Cerebellar cortex (tissue), 1 donor: ENCODE measurements at regions not wholly inside any gene's neighbourhood (a gene's known extent, or its start where the extent isn't known, plus 50 kb on each side); places are given as distances from the start of the nearest gene placed in this dataset.
A peak's percentile ranks its signal among the peaks of the same experiment; 100 is the strongest.
"Not testable (repeated sequence)": the region's sequence is repeated elsewhere in the genome, so short reads cannot be mapped to it uniquely, and the experiment has no call there.

Experiments used
- DNase-seq: peaks from one replicate; pipeline ENCODE4 v3.0.0-alpha.2; 2015; ENCODE audit warnings: low spot score

GRCh38 chr11:82047200-82047599 lies 686.5 kb downstream of the FAM181B start:
- no peak for DNase-seq

DNA sequence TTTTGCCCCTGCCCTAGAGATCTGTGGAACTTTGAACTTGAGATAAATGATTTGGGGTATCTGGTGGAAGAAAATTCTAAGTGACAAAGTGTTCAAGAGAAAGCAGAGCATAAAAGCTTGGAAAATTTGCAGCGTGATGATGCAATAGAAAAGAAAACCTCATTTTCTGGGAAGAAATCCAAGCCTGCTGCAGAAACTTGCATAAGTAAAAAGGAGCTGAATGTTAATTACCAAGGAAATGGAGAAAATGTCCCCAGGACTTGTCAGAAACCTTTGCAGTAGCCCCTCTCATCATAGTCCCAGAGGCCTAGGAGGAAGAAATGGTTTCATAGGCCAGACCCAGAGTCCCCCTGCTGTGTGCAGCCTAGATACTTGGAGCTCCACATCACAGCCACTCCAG lies 686.9 kb downstream of the FAM181B start:
- peak; percentile 2 for DNase-seq

DNA sequence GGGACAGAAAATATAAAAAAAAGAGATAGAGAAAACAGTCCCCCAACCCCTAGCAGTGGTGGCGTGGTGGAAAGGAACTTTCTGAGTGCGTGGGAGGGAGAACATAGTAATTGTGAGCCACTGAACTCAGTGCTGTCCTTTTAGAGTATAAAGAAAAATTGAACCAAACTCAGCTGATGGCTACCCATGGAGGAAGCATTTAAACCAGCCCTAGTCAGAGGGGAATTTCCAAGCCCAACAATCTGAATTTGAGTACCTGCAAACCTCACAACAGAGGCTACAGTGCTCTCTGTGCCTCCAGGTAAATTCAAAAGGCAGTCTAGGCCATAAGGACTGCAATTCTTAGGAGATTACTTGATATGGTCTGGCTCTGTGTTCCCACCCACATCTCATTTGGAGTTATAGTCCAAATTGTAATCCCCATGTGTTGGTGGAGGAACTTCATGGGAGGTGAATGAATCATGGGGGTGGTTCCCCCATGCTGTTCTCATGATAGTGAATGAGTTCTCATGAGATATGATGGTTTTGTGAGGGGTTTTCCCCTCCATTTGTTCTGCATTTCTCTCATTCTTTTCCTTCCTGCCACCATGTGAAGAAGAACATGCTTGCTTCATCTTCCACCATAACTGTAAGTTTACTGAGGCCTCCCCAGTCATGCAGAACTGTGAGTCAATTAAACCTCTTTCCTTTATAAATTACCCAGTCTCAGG lies 687.8 kb downstream of the FAM181B start:
- no peak for DNase-seq

DNA sequence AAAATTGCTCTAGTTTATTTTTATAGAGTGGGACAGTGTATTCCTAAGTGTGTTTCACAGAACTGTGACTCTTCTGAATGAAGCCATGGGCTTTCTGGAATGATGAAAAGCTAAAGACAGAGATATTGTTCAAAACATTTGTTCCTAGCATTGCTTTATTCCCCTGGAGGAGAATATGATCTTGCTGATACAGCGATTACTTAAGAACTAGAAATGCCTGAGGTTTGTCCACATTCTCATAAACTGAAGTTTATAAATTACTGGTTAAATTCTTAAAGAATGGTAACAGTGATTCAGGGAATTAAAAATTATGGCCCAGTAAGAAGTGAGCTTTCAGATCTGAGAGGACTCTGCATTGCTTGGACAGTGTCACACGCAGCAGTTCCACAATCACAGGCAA lies 690.3 kb downstream of the FAM181B start:
- DNase-seq: no peak

DNA sequence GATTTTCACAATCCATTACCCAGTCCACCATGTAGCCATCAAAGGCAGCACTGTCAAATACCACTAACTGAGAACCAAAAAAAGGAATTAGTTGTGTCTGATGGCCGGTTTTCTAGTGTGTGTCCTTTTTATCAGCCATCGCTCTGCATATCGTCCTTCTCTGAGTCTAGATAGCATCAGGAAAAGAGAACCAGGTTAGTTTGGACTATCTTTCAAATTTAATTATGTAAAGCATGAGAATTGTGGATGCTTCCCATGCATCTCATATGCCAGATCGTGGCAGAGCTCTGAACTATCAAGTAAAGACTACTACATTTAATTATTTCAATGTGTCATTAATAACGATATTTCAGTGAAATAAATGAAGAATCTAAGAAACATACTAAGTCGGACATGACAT lies 691.9 kb downstream of the FAM181B start:
- no peak for DNase-seq

DNA sequence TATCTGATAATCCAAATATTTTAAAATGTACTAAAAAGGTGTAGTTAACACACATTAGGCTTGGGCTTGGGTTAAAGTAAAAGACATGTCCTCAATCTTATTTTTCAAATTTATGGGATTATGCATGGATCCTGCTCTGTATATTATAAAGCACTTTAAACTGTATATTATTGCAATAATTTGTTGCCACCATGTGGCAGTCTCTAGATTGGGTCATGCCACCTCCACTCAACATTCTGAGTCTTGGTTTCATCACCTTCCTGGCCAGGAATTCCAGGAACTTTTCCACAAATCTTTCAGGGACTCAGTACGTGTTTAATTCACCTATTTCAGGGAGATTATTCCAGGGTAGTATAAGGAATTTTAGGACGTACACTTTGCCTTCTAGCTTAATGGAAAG lies 695.5 kb downstream of the FAM181B start:
- no peak for DNase-seq

DNA sequence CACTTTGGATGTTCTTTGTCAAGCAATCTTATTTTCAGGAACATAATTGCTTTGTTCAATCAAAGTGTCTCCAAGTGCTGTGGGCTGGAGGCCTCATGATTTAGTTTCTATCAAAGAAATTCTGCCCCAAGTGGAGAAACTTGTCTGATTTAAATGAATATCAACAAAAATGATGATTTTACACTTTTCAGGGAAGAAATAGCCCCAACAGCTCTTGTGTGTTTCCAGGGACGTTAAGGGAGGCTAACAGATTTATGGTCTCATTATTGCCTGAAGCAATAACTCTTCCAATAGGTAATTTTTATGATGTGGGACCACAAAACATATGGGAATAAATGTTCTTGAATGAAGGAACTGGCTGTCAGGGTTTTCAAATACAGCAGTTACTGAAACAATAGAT lies 699.1 kb downstream of the FAM181B start:
- DNase-seq: no peak

- DNase-seq: not testable (repeated sequence)
These were observed 706.3 kb downstream of the FAM181B start for GRCh38 chr11:82027335-82027734.

GRCh38 chr11:82024760-82025159 lies 708.9 kb downstream of the FAM181B start:
- DNase-seq: no peak

DNA sequence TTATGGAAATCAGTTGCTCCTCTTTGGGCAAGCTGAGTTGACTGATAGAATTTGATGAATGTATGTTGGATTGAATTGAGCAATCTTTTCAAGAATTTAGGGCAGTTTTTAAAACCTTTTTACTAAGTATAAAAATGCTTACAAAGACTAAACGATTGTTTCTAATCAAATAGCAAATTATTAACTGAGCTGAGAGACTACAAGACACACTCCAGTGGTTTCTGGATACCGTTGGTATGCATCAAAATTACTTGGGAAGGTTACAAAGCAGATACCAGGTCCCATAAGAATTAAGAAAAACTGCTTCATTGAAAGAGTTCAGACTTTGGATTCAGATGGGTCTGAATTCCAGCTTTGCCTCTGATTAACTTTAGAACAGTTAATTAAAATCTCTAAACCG lies 721.4 kb downstream of the FAM181B start:
- no peak for DNase-seq

GRCh38 chr11:82009133-82009532 lies 724.5 kb downstream of the FAM181B start:
- no peak for DNase-seq

DNA sequence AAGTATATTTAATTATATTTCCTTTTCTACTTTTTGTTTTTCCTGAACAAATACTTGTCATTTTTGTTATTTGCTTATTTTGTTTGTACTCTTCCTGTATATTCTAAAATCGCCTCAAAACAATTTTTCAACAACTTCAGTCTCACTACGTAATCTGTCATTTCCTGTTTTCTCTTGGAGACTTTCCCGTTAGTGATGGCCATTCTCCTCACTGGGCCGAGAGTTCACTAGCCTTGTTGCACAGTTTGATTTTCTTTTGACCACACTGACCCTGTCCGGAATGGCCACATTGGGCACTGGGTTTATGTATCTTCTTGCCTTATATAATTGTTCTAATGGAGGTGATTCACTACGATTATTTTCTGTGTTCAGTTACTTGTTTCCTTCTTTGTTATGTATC lies 726.1 kb downstream of the FAM181B start:
- DNase-seq: no peak

DNA sequence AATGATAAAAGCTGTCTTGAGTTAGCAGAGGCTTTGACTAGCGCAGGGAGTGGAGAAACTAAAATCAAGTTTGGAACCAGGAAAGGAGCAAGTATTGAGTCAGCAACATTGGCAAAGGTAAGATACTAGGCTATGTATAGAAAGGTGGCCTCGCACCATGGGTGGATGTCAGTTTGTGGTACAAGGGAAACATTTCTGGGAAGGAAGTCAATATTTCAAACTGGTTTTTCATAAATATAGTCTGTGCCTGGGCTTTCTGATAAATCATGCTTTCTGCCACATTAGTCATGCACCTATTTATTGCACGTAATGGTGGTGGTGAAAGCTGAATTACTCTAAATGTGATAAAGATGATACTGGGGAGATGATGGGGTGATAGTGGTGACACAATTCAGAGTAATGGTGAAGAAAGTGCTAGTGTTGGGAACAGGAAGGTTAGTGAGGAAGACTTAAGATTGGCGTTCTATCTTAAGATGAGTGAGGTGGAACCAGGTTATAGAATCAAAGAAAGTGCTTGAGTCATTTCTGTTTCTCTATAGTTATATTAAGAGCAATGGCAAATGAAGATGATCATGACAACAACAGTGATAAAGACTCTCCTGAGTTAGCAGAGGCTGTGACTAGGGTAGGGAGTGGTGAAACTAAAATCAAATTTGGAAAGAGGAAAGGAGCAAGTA lies 729.0 kb downstream of the FAM181B start:
- DNase-seq: peak; percentile 4

DNA sequence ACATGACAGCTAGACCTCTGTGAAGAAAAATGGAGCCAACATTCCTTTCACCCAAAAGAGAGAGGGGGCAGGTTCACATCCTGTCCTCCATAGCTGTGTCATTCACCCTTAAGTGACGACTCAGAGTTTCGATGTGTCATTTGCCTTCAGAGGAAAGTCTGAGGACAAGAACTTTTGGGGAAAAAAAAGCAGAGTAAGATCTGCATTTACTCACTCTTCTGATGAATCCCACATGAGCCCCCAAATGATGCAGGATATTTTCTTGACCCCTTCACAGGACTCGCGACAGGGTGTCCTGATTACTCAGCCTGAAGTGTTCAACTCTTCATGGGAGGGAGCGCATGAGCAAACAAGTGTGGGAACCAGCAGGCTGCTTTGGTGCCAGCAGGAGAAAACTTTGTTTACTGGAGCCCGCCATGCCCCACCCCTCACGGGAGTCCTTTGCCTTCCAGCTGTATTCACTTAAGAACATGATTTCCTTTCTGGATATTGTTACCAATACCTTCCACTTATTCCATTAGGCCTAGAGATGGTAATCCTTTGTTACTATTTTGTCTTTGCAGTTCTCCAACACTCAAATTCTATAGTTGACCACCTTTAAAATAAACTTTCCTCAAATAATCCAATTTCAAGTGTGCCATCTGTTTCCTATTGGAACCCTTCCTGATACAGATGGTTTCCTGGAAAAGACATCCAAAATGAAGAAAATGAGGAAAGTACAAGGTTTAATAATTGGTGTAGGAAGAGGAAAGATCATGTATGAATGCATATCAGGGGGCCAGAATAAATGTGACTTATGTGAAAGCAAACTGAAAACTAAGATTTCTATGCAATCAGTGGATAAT lies 729.8 kb downstream of the FAM181B start:
- DNase-seq: peak; percentile 13

- DNase-seq: no peak
These were observed 730.6 kb downstream of the FAM181B start for GRCh38 chr11:82003024-82003423.

DNA sequence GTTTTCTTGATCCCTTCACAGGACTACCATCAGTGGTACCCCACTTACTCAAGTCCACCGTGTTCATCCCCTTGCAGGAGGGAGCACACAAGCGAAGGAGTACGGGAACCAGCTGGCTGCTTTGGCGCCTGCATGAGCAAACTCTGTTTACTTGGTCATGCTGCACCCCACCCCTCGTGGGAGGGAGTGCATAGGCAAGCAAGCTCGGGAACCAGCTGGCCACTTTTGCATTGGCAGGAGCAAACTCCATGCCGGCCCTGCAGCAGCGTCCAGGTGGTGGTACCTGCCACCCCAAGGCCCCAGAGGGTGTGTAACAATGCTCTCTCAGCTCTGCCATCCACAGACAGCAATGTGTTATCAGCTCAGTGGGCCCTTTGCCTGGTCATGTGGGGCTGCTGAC lies 737.8 kb downstream of the FAM181B start:
- peak; percentile 1 for DNase-seq

- no peak for DNase-seq
These were observed 739.9 kb downstream of the FAM181B start for GRCh38 chr11:81993755-81994154.

- DNase-seq: no peak
These were observed 742.8 kb downstream of the FAM181B start for GRCh38 chr11:81990659-81991443.

GRCh38 chr11:81989093-81989492 lies 744.6 kb downstream of the FAM181B start:
- DNase-seq: no peak

DNA sequence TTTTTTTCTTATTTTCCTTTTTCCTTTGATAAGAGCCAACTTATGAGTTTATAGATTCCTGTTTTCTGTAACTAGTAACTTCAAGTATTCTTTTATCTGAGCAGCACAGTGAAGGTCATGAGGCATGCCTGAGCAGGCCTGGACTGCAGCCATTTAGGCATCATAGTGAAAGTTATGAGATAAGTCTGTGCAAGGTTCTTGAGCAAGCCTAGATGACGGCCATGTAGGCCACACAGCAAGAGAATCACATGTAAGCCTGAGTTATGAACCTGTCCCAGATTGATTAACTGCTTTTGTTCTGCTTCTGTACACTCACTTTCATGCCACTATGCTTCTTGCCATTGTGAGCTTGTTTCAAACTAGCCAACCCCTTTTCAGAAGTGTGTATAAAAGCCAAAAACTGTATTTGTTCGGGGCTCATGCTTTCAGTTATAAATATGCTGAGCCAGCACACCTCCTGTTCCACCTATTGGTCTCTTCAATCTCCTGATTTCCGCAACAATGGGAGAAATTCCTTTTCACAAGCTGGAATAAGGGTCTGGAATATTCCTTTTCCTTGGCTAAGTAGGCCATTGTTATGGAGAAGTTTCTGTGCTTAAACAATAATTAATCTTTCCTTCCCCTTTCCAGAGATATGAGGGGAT lies 745.7 kb downstream of the FAM181B start:
- DNase-seq: no peak

- no peak for DNase-seq
These were observed 747.0 kb downstream of the FAM181B start for GRCh38 chr11:81986556-81987161.
